ENCODE measurements at regions not wholly inside any gene's neighbourhood (a gene's known extent, or its start where the extent isn't known, plus 50 kb on each side); places are given as distances from the start of the nearest gene placed in this dataset.

GRCh38 chr6:122009000-122009350 lies 390.5 kb upstream of the HSF2 start:
- no peak overlapping the region for H3K4me3 ChIP-seq
- CTCF ChIA-PET, result no interaction called here
- no peaks in the 10 kb centered on the region for H3K4me1 ChIP-seq (ENCODE audit: control insufficient read depth, insufficient read depth, low read length)
- H3K36me3 ChIP-seq (ENCODE audit: control insufficient read depth in 2 of 2, insufficient read depth in 2 of 2, low read length in 1 of 2), result no peaks in the 10 kb centered on the region
- no peaks in the 10 kb centered on the region for H3K79me2 ChIP-seq (ENCODE audit: control insufficient read depth, insufficient read depth, low read length)
- H3K9ac ChIP-seq (ENCODE audit: control insufficient read depth, insufficient read depth, low read length), result no peak overlapping the region
- no peaks in the 10 kb centered on the region for H3K27me3 ChIP-seq (replicated peaks in 1 of 2; ENCODE audit: control insufficient read depth in 2 of 2, insufficient read depth in 2 of 2, low read length in 1 of 2)
- SMC1A ChIA-PET (ENCODE audit: uncharacterized antibody, unreplicated experiment), result no interaction called here
- no peaks in the 10 kb centered on the region for H4K20me1 ChIP-seq (ENCODE audit: control insufficient read depth, insufficient read depth)
- no peak overlapping the region for H3K27ac ChIP-seq (ENCODE audit: control insufficient read depth, insufficient read depth)
- no peak for DNase-seq (ENCODE audit: low read depth, low spot score)
- FAIRE-seq, result no peak
- intact Hi-C loops (cut with micrococcal nuclease; ENCODE audit: unreplicated experiment), result no loop called here
- RAD21 ChIA-PET (ENCODE audit: unreplicated experiment), result no interaction called here
- no peak overlapping the region for H3K4me2 ChIP-seq (ENCODE audit: control insufficient read depth, insufficient read depth)
- H2AFZ ChIP-seq (ENCODE audit: control insufficient read depth, low read depth, low read length), result no peak overlapping the region
- POLR2A ChIA-PET, result no interaction called here
- no TSS peak for BruUV-seq (replicated peaks)
- in situ Hi-C loops (cut with MboI), result no loop called here
- ATAC-seq, result no peak
- no peaks in the 10 kb centered on the region for H3K9me3 ChIP-seq (replicated peaks; ENCODE audit: control insufficient read depth, insufficient read depth, low read length)
- no peak for TF ChIP-seq MTA2 (IDR thresholded peaks at IDR 0.05; ENCODE audit: low read depth)
- no peak for TF ChIP-seq FOXK2 (IDR thresholded peaks at IDR 0.05)
- TF ChIP-seq BMI1 (IDR thresholded peaks at IDR 0.05; ENCODE audit: borderline replicate concordance), result no peak
- TF ChIP-seq IKZF1 (conservative IDR thresholded peaks at IDR 0.05), result no peak
- TF ChIP-seq, protein P1, sequence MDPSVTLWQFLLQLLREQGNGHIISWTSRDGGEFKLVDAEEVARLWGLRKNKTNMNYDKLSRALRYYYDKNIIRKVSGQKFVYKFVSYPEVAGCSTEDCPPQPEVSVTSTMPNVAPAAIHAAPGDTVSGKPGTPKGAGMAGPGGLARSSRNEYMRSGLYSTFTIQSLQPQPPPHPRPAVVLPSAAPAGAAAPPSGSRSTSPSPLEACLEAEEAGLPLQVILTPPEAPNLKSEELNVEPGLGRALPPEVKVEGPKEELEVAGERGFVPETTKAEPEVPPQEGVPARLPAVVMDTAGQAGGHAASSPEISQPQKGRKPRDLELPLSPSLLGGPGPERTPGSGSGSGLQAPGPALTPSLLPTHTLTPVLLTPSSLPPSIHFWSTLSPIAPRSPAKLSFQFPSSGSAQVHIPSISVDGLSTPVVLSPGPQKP (IDR thresholded peaks at IDR 0.05; ENCODE audit: low read depth, low read length), result no peak
- no peak for TF ChIP-seq RELB (IDR thresholded peaks at IDR 0.05; ENCODE audit: low read depth)
- TF ChIP-seq, protein P2, sequence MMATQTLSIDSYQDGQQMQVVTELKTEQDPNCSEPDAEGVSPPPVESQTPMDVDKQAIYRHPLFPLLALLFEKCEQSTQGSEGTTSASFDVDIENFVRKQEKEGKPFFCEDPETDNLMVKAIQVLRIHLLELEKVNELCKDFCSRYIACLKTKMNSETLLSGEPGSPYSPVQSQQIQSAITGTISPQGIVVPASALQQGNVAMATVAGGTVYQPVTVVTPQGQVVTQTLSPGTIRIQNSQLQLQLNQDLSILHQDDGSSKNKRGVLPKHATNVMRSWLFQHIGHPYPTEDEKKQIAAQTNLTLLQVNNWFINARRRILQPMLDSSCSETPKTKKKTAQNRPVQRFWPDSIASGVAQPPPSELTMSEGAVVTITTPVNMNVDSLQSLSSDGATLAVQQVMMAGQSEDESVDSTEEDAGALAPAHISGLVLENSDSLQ (IDR thresholded peaks at IDR 0.05), result no peak
- TF ChIP-seq RAD51 (IDR thresholded peaks at IDR 0.05), result no peak
- no peak for TF ChIP-seq MXI1 (IDR thresholded peaks at IDR 0.05; ENCODE audit: low read depth, low read length)
- no peak for TF ChIP-seq BACH1 (IDR thresholded peaks at IDR 0.05; ENCODE audit: borderline replicate concordance)
- TF ChIP-seq E2F8 (IDR thresholded peaks at IDR 0.05; ENCODE audit: low read depth, partially characterized antibody), result no peak
- TF ChIP-seq BCL11A (IDR thresholded peaks at IDR 0.05; ENCODE audit: low read depth, low read length), result no peak
- TF ChIP-seq KAT2A (conservative IDR thresholded peaks at IDR 0.05; ENCODE audit: control insufficient read depth, low read depth, low read length), result no peak
- no peak for TF ChIP-seq SP1 (IDR thresholded peaks at IDR 0.05; ENCODE audit: low read depth, low read length)
- TF ChIP-seq CTCF (IDR thresholded peaks at IDR 0.05 in 2 of 3, conservative IDR thresholded peaks at IDR 0.05 in 1 of 3; ENCODE audit: control insufficient read depth in 2 of 3, extremely low read depth in 1 of 3, insufficient read depth in 1 of 3, low read depth in 3 of 3, low read length in 3 of 3), result no peak
- no peak for TF ChIP-seq FOS (IDR thresholded peaks at IDR 0.05; ENCODE audit: borderline replicate concordance, extremely low read depth, insufficient read length)

Measured in GM12878 (cell line).